ENCODE measurements at regions not wholly inside any gene's neighbourhood (a gene's known extent, or its start where the extent isn't known, plus 50 kb on each side); places are given as distances from the start of the nearest gene placed in this dataset.

GRCh38 chr9:80144406-80144805, 572.6 kb downstream of the TLE4 start:
- ATAC-seq (no peak), DNase-seq (ENCODE audit: low spot score) (no peak)

- DNase-seq (ENCODE audit: low spot score) (no peak), ATAC-seq (no peak)
These were observed 572.1 kb downstream of the TLE4 start for GRCh38 chr9:80143899-80144298.

GRCh38 chr9:80134487-80134886, 562.7 kb downstream of the TLE4 start:
- ATAC-seq (no peak), DNase-seq (ENCODE audit: low spot score) (no peak)

- ATAC-seq, result no peak
- no peak for DNase-seq (ENCODE audit: low spot score)
These were observed 559.9 kb downstream of the TLE4 start for GRCh38 chr9:80131627-80132026.

- DNase-seq (ENCODE audit: low spot score) (no peak), ATAC-seq (no peak)
These were observed 556.2 kb downstream of the TLE4 start for GRCh38 chr9:80127920-80128319.

- ATAC-seq, result no peak
- DNase-seq (ENCODE audit: low spot score), result no peak
These were observed 554.0 kb downstream of the TLE4 start for GRCh38 chr9:80125731-80126264.

GRCh38 chr9:80117031-80117430, 545.3 kb downstream of the TLE4 start:
- ATAC-seq (no peak), DNase-seq (ENCODE audit: low spot score) (no peak)

GRCh38 chr9:80114241-80114640, 542.5 kb downstream of the TLE4 start:
- no peak for DNase-seq (ENCODE audit: low spot score)
- ATAC-seq, result no peak

- ATAC-seq, result no peak
- no peak for DNase-seq (ENCODE audit: low spot score)
These were observed 536.3 kb downstream of the TLE4 start for GRCh38 chr9:80107931-80108660.

GRCh38 chr9:80097476-80097875, 525.7 kb downstream of the TLE4 start:
- ATAC-seq (no peak), DNase-seq (ENCODE audit: low spot score) (no peak)

GRCh38 chr9:80094176-80094771, 522.5 kb downstream of the TLE4 start:
- no peak for ATAC-seq
- no peak for DNase-seq (ENCODE audit: low spot score)

- DNase-seq (ENCODE audit: low spot score), result no peak
- no peak for ATAC-seq
These were observed 521.9 kb downstream of the TLE4 start for GRCh38 chr9:80093695-80094094.

GRCh38 chr9:80091526-80091925, 519.8 kb downstream of the TLE4 start:
- ATAC-seq (no peak), DNase-seq (ENCODE audit: low spot score) (no peak)

- DNase-seq (ENCODE audit: low spot score) (no peak), ATAC-seq (no peak)
These were observed 518.6 kb downstream of the TLE4 start for GRCh38 chr9:80090317-80090716.

- ATAC-seq, result no peak
- no peak for DNase-seq (ENCODE audit: low spot score)
These were observed 515.1 kb downstream of the TLE4 start for GRCh38 chr9:80086822-80087345.

- ATAC-seq, result no peak
These were observed 514.6 kb downstream of the TLE4 start for GRCh38 chr9:80086386-80086785.

GRCh38 chr9:80085668-80086067, 513.9 kb downstream of the TLE4 start:
- ATAC-seq (no peak), DNase-seq (ENCODE audit: low spot score) (no peak)

More at GRCh38 chr9:80086386-80086785, 514.6 kb downstream of the TLE4 start:
- DNase-seq (ENCODE audit: low spot score), result no peak

GRCh38 chr9:80082213-80082612, 510.4 kb downstream of the TLE4 start:
- DNase-seq (ENCODE audit: low spot score), result no peak
- no peak for ATAC-seq

- ATAC-seq (no peak), DNase-seq (ENCODE audit: low spot score) (no peak)
These were observed 507.1 kb downstream of the TLE4 start for GRCh38 chr9:80078826-80079225.

GRCh38 chr9:80077059-80077458, 505.3 kb downstream of the TLE4 start:
- DNase-seq (ENCODE audit: low spot score) (no peak), ATAC-seq (no peak)

GRCh38 chr9:80076162-80076561, 504.4 kb downstream of the TLE4 start:
- ATAC-seq (no peak), DNase-seq (ENCODE audit: low spot score) (no peak)

- DNase-seq (ENCODE audit: low spot score) (no peak), ATAC-seq (no peak)
These were observed 502.7 kb downstream of the TLE4 start for GRCh38 chr9:80074439-80074838.
